ENCODE measurements at regions not wholly inside any gene's neighbourhood (a gene's known extent, or its start where the extent isn't known, plus 50 kb on each side); places are given as distances from the start of the nearest gene placed in this dataset.

DNA sequence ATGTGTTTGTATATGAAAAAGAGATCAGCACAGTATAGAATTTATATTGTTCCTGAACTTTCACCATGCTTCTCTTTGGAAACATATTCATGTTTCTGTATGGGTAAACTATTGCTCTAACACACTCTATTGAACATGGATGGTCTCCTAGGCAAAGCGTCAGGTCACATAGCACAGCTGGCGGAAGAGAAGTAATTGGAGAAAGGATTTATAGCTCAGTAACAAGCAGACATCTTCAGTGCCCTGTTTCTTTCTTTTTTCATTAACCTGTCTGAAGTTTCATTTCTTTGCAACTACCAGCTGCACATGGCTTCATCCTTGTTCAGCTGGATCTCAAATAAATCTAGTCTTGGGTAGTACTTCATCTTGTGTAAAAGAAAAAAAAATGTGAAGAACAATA lies 84.4 kb upstream of the TRPC6 start:
- Histone ChIP-seq H3K36me3 (ENCODE audit: low read depth) (no peaks in the 10 kb centered on the region), H3K9me3 (ENCODE audit: severe bottlenecking) (no peaks in the 10 kb centered on the region), H3K27me3 (ENCODE audit: insufficient read depth, poor library complexity, severe bottlenecking) (no peaks in the 10 kb centered on the region), H3K4me1 (ENCODE audit: insufficient read depth, poor library complexity, severe bottlenecking) (no peaks in the 10 kb centered on the region), H3K27ac (ENCODE audit: poor library complexity, severe bottlenecking) (no peak overlapping the region), H3K4me3 (ENCODE audit: severe bottlenecking) (no peak overlapping the region)
- TF ChIP-seq, protein P1, sequence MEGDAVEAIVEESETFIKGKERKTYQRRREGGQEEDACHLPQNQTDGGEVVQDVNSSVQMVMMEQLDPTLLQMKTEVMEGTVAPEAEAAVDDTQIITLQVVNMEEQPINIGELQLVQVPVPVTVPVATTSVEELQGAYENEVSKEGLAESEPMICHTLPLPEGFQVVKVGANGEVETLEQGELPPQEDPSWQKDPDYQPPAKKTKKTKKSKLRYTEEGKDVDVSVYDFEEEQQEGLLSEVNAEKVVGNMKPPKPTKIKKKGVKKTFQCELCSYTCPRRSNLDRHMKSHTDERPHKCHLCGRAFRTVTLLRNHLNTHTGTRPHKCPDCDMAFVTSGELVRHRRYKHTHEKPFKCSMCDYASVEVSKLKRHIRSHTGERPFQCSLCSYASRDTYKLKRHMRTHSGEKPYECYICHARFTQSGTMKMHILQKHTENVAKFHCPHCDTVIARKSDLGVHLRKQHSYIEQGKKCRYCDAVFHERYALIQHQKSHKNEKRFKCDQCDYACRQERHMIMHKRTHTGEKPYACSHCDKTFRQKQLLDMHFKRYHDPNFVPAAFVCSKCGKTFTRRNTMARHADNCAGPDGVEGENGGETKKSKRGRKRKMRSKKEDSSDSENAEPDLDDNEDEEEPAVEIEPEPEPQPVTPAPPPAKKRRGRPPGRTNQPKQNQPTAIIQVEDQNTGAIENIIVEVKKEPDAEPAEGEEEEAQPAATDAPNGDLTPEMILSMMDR (IDR thresholded peaks at IDR 0.05; ENCODE audit: poor library complexity, severe bottlenecking), result no peak
- ATAC-seq (ENCODE audit: low read depth), result no peak
- DNase-seq (ENCODE audit: low spot score), result no peak

DNA sequence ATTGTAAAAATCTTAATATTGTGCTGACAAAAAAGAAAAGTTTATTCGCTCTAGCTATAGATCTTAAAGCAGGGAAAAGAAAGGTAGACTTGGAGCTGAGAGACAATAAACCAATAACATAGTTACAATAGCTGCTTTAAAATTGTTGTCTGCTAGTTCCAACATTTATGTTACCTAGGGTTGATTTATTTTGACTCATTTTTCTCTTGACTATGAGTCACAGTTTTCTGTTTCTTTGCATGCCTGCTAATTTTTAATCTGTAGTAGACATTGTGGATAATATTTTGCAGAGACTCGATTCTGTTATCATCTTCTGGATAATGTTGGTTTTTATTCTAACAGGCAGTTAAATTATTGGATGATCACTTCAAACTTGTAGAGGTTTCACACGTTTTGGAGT lies 83.1 kb upstream of the TRPC6 start:
- no peak for DNase-seq (ENCODE audit: low spot score)
- Histone ChIP-seq H3K27me3 (ENCODE audit: insufficient read depth, poor library complexity, severe bottlenecking) (no peaks in the 10 kb centered on the region), H3K4me3 (ENCODE audit: severe bottlenecking) (no peak overlapping the region), H3K4me1 (ENCODE audit: insufficient read depth, poor library complexity, severe bottlenecking) (no peaks in the 10 kb centered on the region), H3K9me3 (ENCODE audit: severe bottlenecking) (no peaks in the 10 kb centered on the region), H3K27ac (ENCODE audit: poor library complexity, severe bottlenecking) (no peak overlapping the region), H3K36me3 (ENCODE audit: low read depth) (no peaks in the 10 kb centered on the region)
- TF ChIP-seq, protein P1 (IDR thresholded peaks at IDR 0.05; ENCODE audit: poor library complexity, severe bottlenecking), result no peak
- ATAC-seq (ENCODE audit: low read depth), result no peak

DNA sequence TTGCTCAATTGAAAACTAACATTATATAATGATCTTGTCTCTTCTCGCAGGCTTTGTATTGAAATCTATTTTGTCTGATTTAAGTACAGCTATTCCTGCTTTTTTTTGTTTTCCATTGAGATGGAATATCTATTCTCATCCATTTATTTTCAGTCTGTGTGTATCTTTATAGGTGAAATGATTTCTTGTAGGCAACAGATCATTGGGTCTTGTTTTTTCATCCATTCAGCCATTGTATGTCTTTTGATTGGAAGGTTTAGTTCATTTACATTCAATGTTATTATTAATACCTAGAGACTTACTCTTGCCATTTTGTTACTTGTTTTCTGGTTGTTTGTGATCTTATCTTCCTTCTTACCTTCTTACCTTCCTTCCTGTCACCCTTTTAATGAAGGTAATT lies 77.8 kb upstream of the TRPC6 start:
- Histone ChIP-seq H3K4me3 (ENCODE audit: severe bottlenecking) (no peak overlapping the region), H3K36me3 (ENCODE audit: low read depth) (no peaks in the 10 kb centered on the region), H3K27me3 (ENCODE audit: insufficient read depth, poor library complexity, severe bottlenecking) (no peaks in the 10 kb centered on the region), H3K4me1 (ENCODE audit: insufficient read depth, poor library complexity, severe bottlenecking) (no peaks in the 10 kb centered on the region), H3K9me3 (ENCODE audit: severe bottlenecking) (peaks cover 2% of the 10 kb centered on the region), H3K27ac (ENCODE audit: poor library complexity, severe bottlenecking) (no peak overlapping the region)
- TF ChIP-seq, protein P1 (IDR thresholded peaks at IDR 0.05; ENCODE audit: poor library complexity, severe bottlenecking), result no peak
- ATAC-seq (ENCODE audit: low read depth) (no peak), DNase-seq (ENCODE audit: low spot score) (no peak)
